ENCODE measurements at regions not wholly inside any gene's neighbourhood (a gene's known extent, or its start where the extent isn't known, plus 50 kb on each side); places are given as distances from the start of the nearest gene placed in this dataset.

- no TSS peak for BruUV-seq (replicated peaks)
- H3K9ac ChIP-seq (ENCODE audit: insufficient read depth, low read depth, low read length) = no peak overlapping the region
- ATAC-seq = no peak
Observed at GRCh38 chr14:56979936-56980335, 169.7 kb upstream of the OTX2 start.

More at GRCh38 chr14:56979936-56980335, 169.7 kb upstream of the OTX2 start:
- peaks cover 23% of the 10 kb centered on the region for H3K4me1 ChIP-seq (ENCODE audit: insufficient read depth, low read length)
- intact Hi-C loops (cut with micrococcal nuclease; ENCODE audit: unreplicated experiment) (no loop called here), in situ Hi-C loops (cut with HindIII; ENCODE audit: extremely low pct_ligation_motif_present, low pct_unique_long_range_greater_than_20kb) (no loop called here)
- FAIRE-seq (no peak), DNase-seq (ENCODE audit: low spot score) (no peak)
- POLR2A ChIA-PET = no interaction called here
- H3K4me3 ChIP-seq (replicated peaks in 1 of 3; ENCODE audit: insufficient read depth in 1 of 3, low read depth in 2 of 3, low read length in 3 of 3) = no peak overlapping the region
- H3K9me3 ChIP-seq (ENCODE audit: low read length) = no peaks in the 10 kb centered on the region
- no peak overlapping the region for H3K27ac ChIP-seq (ENCODE audit: extremely low read length, insufficient read depth, low read length)
- no peaks in the 10 kb centered on the region for H3K79me2 ChIP-seq (ENCODE audit: insufficient read depth, low read length)
- TF ChIP-seq ZNF280D (CRISPR knock-in tag; IDR thresholded peaks at IDR 0.05) (no peak), MEIS2 (CRISPR knock-in tag; IDR thresholded peaks at IDR 0.05) (no peak), ZNF484 (CRISPR knock-in tag; IDR thresholded peaks at IDR 0.05; ENCODE audit: borderline replicate concordance, low read depth) (no peak), HNRNPL (IDR thresholded peaks at IDR 0.05; ENCODE audit: low read depth, low read length) (no peak), ZFP37 (CRISPR knock-in tag; IDR thresholded peaks at IDR 0.05; ENCODE audit: borderline replicate concordance) (no peak)
- 2% methylated on average over 3 of the region's 3 CpGs for WGBS (ENCODE audit: low lambda C conversion rate)
- no peaks in the 10 kb centered on the region for H3K27me3 ChIP-seq (ENCODE audit: control insufficient read depth in 1 of 2, insufficient read depth in 2 of 2, low read length in 2 of 2)
- H4K20me1 ChIP-seq (ENCODE audit: insufficient read depth, low read length) = no peaks in the 10 kb centered on the region
- no peaks in the 10 kb centered on the region for H3K36me3 ChIP-seq (replicated peaks in 1 of 2; ENCODE audit: control insufficient read depth in 1 of 2, insufficient read depth in 2 of 2, low read length in 2 of 2)
- no peak overlapping the region for H3K4me2 ChIP-seq (ENCODE audit: low read depth, low read length)
- CTCF ChIA-PET (ENCODE audit: low intra/inter-chr PET ratio, low total read pairs) = no interaction called here
- no peak overlapping the region for H2AFZ ChIP-seq (ENCODE audit: low read length)

Data from HepG2 (cell line).